ENCODE measurements at regions not wholly inside any gene's neighbourhood (a gene's known extent, or its start where the extent isn't known, plus 50 kb on each side); places are given as distances from the start of the nearest gene placed in this dataset.

- no peak for TF ChIP-seq CTCF (IDR thresholded peaks at IDR 0.05; ENCODE audit: low read depth, low read length)
- no peak for TF ChIP-seq EZH2phosphoT487 (IDR thresholded peaks at IDR 0.05; ENCODE audit: low read depth)
Observed at GRCh38 chr2:34308140-34308539, 709.0 kb upstream of the FAM98A start.

Measured in OCI-LY3 (cell line).